T-helper 17 cell (primary cell): ENCODE measurements at regions not wholly inside any gene's neighbourhood (a gene's known extent, or its start where the extent isn't known, plus 50 kb on each side); places are given as distances from the start of the nearest gene placed in this dataset.

Experiments
- ATAC-seq: fragments of 150-1000 bp; cut with Tn5 transposase; 2 replicates; pipeline ENCODE4 v1.10.0; 2021; ENCODE audit warnings: mild to moderate bottlenecking, moderate library complexity
- DNase-seq, 3 donors: peaks; one replicate each; pipeline versions ENCODE4 v3.0.0 to v3.0.0-alpha.2; 2020 to 2021
- H3K9me3 ChIP-seq: one replicate; pipeline ENCODE4 v1.7.0; 2013; ENCODE audit warnings: low read length, mild to moderate bottlenecking; ENCODE audit not compliant: control insufficient read depth, poor library complexity, severe bottlenecking
- H3K27ac Mint-ChIP-seq: one replicate; pipeline ENCODE4 v1.8.0; 2022; ENCODE audit warnings: mild to moderate bottlenecking, moderate library complexity, mixed read lengths
- H3K27me3 Mint-ChIP-seq: one replicate; pipeline ENCODE4 v1.8.0; 2022; ENCODE audit warnings: mixed read lengths
- H3K36me3 Mint-ChIP-seq: one replicate; pipeline ENCODE4 v1.8.0; 2022; ENCODE audit warnings: low read depth, mixed read lengths
- H3K4me1 Mint-ChIP-seq: one replicate; pipeline ENCODE4 v1.8.0; 2022; ENCODE audit warnings: mild to moderate bottlenecking, mixed read lengths
- H3K4me3 Mint-ChIP-seq: one replicate; pipeline ENCODE4 v1.8.0; 2022; ENCODE audit warnings: mild to moderate bottlenecking, moderate library complexity, mixed read lengths

- Mint-ChIP-seq H3K27me3 (no peaks in the 10 kb centered on the region), H3K4me3 (no peak overlapping the region)
- ATAC-seq = no peak
These were observed 660.7 kb upstream of the RAB6C start for GRCh38 chr2:129318581-129319421.

DNA sequence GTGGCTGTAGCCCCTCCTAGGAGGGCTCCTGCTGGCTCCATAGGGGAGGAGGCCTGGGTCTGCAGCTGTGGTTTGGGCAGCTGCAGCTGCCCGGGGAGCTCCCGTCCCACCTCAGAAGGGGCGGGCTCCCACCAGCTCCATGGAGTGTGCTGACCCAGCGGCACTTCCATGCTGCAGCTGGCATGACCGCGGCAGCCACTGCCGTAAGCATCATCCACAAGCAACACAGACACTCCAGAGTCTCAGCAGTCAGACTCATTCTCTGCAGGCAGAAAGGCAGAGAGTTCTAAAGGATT lies 660.1 kb upstream of the RAB6C start:
- no peaks in the 10 kb centered on the region for H3K9me3 ChIP-seq
- H3K4me1 Mint-ChIP-seq = no peaks in the 10 kb centered on the region
- no peaks in the 10 kb centered on the region for H3K36me3 Mint-ChIP-seq
- ATAC-seq = no peak
- no peaks in the 10 kb centered on the region for H3K27me3 Mint-ChIP-seq
- H3K4me3 Mint-ChIP-seq = no peak overlapping the region
- DNase-seq = no peak
- no peak overlapping the region for H3K27ac Mint-ChIP-seq

More at GRCh38 chr2:129318581-129319421, 660.7 kb upstream of the RAB6C start:
- no peaks in the 10 kb centered on the region for H3K9me3 ChIP-seq
- no peak for DNase-seq
- no peak overlapping the region for H3K27ac Mint-ChIP-seq
- no peaks in the 10 kb centered on the region for H3K4me1 Mint-ChIP-seq
- H3K36me3 Mint-ChIP-seq = no peaks in the 10 kb centered on the region

- no peaks in the 10 kb centered on the region for H3K9me3 ChIP-seq
- Mint-ChIP-seq H3K27ac (no peak overlapping the region), H3K27me3 (no peaks in the 10 kb centered on the region), H3K4me1 (no peaks in the 10 kb centered on the region), H3K4me3 (no peak overlapping the region), H3K36me3 (no peaks in the 10 kb centered on the region)
- DNase-seq = no peak
- ATAC-seq = no peak
These were observed 659.2 kb upstream of the RAB6C start for GRCh38 chr2:129320288-129320687.

DNA sequence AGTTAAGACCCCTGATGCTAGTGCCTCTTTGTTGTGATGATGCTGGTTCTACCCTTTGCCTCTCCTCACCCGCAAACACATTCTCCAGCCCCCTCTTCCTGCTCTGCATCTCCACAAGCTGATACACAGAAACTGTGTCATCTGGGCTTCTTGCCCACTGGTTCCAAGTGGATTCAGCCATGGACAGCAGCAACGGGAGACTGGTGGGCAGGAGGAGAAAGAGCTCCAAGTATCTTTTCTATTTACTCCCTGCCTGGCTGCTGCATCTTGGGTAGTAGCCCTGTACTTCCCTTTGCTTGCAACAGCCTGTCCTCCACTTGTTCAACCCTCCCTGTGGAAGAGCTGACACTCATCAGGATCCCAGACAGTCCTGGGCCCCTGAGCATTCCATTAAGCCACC lies 655.1 kb upstream of the RAB6C start:
- H3K27ac Mint-ChIP-seq = no peak overlapping the region
- H3K27me3 Mint-ChIP-seq = no peaks in the 10 kb centered on the region
- H3K4me3 Mint-ChIP-seq = no peak overlapping the region
- no peaks in the 10 kb centered on the region for H3K4me1 Mint-ChIP-seq
- H3K9me3 ChIP-seq = no peaks in the 10 kb centered on the region
- no peak for ATAC-seq
- H3K36me3 Mint-ChIP-seq = no peaks in the 10 kb centered on the region
- DNase-seq = no peak

GRCh38 chr2:129325151-129325550 lies 654.3 kb upstream of the RAB6C start:
- ATAC-seq (no peak), DNase-seq (no peak)
- H3K4me3 Mint-ChIP-seq = no peak overlapping the region
- no peaks in the 10 kb centered on the region for H3K4me1 Mint-ChIP-seq
- H3K27ac Mint-ChIP-seq = no peak overlapping the region
- no peaks in the 10 kb centered on the region for H3K36me3 Mint-ChIP-seq
- H3K9me3 ChIP-seq = no peaks in the 10 kb centered on the region
- H3K27me3 Mint-ChIP-seq = no peaks in the 10 kb centered on the region

DNA sequence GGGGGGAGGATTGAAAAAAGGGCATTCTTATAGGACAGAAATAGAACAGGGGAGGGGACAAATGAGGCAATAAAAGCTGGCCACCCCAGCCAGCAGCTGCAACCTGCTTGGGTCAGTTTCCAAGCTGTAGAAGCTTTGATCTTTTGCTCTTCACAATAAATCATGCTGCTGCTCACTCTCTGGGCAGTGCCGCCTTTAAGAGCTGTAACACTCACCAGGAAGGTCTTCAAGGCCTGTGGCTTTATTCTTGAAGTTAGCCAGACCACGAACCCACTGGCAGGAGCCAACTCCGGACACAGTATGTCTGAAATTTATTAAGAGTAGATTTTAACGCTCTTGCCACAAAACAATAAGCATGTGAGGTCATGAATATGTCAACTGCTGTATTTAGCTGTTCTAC lies 649.9 kb upstream of the RAB6C start:
- H3K9me3 ChIP-seq = no peaks in the 10 kb centered on the region
- no peak for ATAC-seq
- no peaks in the 10 kb centered on the region for H3K4me1 Mint-ChIP-seq
- no peak overlapping the region for H3K4me3 Mint-ChIP-seq
- H3K27me3 Mint-ChIP-seq = no peaks in the 10 kb centered on the region
- no peak for DNase-seq
- no peak overlapping the region for H3K27ac Mint-ChIP-seq
- no peaks in the 10 kb centered on the region for H3K36me3 Mint-ChIP-seq

DNA sequence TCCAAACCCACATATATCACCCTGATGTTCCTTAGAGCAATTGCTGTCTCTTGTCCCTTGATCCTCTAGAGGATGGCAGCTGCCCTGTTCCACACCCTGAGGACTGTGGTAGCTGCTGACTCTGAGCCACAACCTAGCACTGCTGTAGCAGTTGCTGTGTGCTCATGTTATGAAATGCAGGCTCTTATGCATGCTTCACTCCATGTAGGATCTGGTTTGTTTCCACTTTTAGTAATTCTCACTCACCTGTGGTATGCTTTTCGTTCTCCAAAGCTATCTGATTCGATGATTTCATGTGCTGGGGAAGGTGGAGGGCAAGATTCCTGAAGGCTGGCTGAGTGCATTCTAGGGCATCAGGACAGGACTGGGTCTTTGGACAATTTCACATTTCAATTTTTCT lies 649.0 kb upstream of the RAB6C start:
- Mint-ChIP-seq H3K4me1 (no peaks in the 10 kb centered on the region), H3K4me3 (no peak overlapping the region), H3K36me3 (no peaks in the 10 kb centered on the region), H3K27ac (no peak overlapping the region), H3K27me3 (no peaks in the 10 kb centered on the region)
- DNase-seq = no peak
- H3K9me3 ChIP-seq = no peaks in the 10 kb centered on the region
- no peak for ATAC-seq

- no peaks in the 10 kb centered on the region for H3K36me3 Mint-ChIP-seq
- no peak overlapping the region for H3K4me3 Mint-ChIP-seq
- no peaks in the 10 kb centered on the region for H3K9me3 ChIP-seq
- ATAC-seq (no peak), DNase-seq (no peak)
- no peaks in the 10 kb centered on the region for H3K27me3 Mint-ChIP-seq
- no peak overlapping the region for H3K27ac Mint-ChIP-seq
- H3K4me1 Mint-ChIP-seq = no peaks in the 10 kb centered on the region
These were observed 647.8 kb upstream of the RAB6C start for GRCh38 chr2:129331638-129332037.

DNA sequence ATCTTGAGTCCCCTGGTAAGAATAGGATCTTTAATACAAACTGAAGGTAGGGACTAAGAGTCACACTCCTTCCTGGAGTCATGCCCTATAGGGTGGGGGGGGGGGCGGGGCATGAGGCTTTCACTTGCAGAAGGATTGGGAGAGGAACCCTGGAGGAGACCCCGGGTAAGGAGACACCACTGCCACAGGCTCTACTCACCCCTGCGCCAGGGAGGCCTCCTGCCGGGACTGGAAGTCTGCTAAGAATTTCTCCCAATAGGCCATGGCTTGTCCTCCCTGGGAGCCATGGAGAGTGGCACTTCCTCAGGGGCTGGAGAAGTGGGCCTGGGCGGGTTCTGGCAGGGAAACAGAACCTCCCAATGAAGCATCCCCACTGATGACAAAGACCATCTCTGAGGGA lies 645.3 kb upstream of the RAB6C start:
- Mint-ChIP-seq H3K4me1 (no peaks in the 10 kb centered on the region), H3K27me3 (no peaks in the 10 kb centered on the region), H3K27ac (no peak overlapping the region), H3K36me3 (no peaks in the 10 kb centered on the region), H3K4me3 (no peak overlapping the region)
- DNase-seq (no peak), ATAC-seq (no peak)
- H3K9me3 ChIP-seq = no peaks in the 10 kb centered on the region

- H3K4me3 Mint-ChIP-seq = no peak overlapping the region
- H3K36me3 Mint-ChIP-seq = no peaks in the 10 kb centered on the region
- no peaks in the 10 kb centered on the region for H3K4me1 Mint-ChIP-seq
- no peaks in the 10 kb centered on the region for H3K27me3 Mint-ChIP-seq
- no peak overlapping the region for H3K27ac Mint-ChIP-seq
- ATAC-seq = no peak
- H3K9me3 ChIP-seq = no peaks in the 10 kb centered on the region
- DNase-seq = no peak
These were observed 644.6 kb upstream of the RAB6C start for GRCh38 chr2:129334696-129335410.

- H3K9me3 ChIP-seq = no peaks in the 10 kb centered on the region
- no peaks in the 10 kb centered on the region for H3K36me3 Mint-ChIP-seq
- H3K4me1 Mint-ChIP-seq = no peaks in the 10 kb centered on the region
- ATAC-seq = no peak
- no peak overlapping the region for H3K27ac Mint-ChIP-seq
- DNase-seq = no peak
- no peaks in the 10 kb centered on the region for H3K27me3 Mint-ChIP-seq
- no peak overlapping the region for H3K4me3 Mint-ChIP-seq
These were observed 643.2 kb upstream of the RAB6C start for GRCh38 chr2:129336276-129336675.

DNA sequence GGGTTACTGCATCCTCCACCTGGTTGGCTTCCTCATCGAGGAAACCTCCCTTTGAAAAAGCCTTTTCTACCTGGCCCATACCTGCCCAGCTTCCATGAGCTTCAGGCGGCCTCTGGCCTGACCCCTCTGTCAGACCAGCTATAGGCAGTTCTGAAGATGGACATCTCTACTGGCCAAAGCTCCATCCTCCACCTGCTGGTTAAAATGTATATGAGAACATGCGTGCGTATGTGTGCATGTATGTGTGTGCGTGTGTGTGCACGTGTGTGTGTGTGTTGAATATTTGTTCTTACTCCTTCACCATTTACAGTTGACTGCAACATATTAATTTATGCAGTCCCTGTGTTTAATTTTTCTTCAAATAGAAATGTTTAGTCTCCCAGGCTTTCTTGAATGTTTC lies 642.4 kb upstream of the RAB6C start:
- Mint-ChIP-seq H3K4me1 (no peaks in the 10 kb centered on the region), H3K4me3 (no peak overlapping the region), H3K36me3 (no peaks in the 10 kb centered on the region), H3K27me3 (no peaks in the 10 kb centered on the region), H3K27ac (no peak overlapping the region)
- DNase-seq = no peak
- no peaks in the 10 kb centered on the region for H3K9me3 ChIP-seq
- ATAC-seq = no peak

- Mint-ChIP-seq H3K36me3 (no peaks in the 10 kb centered on the region), H3K27ac (no peak overlapping the region), H3K4me1 (no peaks in the 10 kb centered on the region), H3K4me3 (no peak overlapping the region), H3K27me3 (no peaks in the 10 kb centered on the region)
- ATAC-seq (no peak), DNase-seq (no peak)
- no peaks in the 10 kb centered on the region for H3K9me3 ChIP-seq
These were observed 633.9 kb upstream of the RAB6C start for GRCh38 chr2:129345540-129345939.
